MM.1S (cell line): ENCODE measurements at regions not wholly inside any gene's neighbourhood (a gene's known extent, or its start where the extent isn't known, plus 50 kb on each side); places are given as distances from the start of the nearest gene placed in this dataset.

Experiments
- DNase-seq: peaks from one replicate; pipeline ENCODE4 v3.0.0-alpha.2; 2015
- H2AFZ ChIP-seq: fragments of 300-600 bp; sonication (generic); 2 replicates; pipeline ENCODE4 v1.6.0; 2016; ENCODE audit warnings: antibody characterized with exemption, low read length
- H3F3A ChIP-seq: fragments of 300-600 bp; sonication (generic); 2 replicates; pipeline ENCODE4 v1.6.1; 2016; ENCODE audit warnings: mild to moderate bottlenecking, antibody characterized with exemption, low read length, moderate library complexity, mixed read lengths; ENCODE audit not compliant: insufficient read depth
- H3K27ac ChIP-seq: fragments of 300-600 bp; sonication (generic); 2 replicates; pipeline ENCODE4 v1.5.1; 2016; ENCODE audit warnings: mild to moderate bottlenecking, low read length
- H3K27me3 ChIP-seq: fragments of 300-600 bp; sonication (generic); replicated peaks from 2 replicates; pipeline ENCODE4 v1.6.0; 2016; ENCODE audit warnings: low read length; ENCODE audit not compliant: insufficient read depth
- H3K36me3 ChIP-seq: fragments of 300-600 bp; sonication (generic); replicated peaks from 2 replicates; pipeline ENCODE4 v1.6.1; 2016; ENCODE audit warnings: mild to moderate bottlenecking, low read length, mixed read lengths; ENCODE audit not compliant: insufficient read depth
- H3K4me1 ChIP-seq: fragments of 300-600 bp; sonication (generic); 2 replicates; pipeline ENCODE4 v1.6.1; 2016; ENCODE audit warnings: low read length, mixed read lengths
- H3K4me2 ChIP-seq: fragments of 300-600 bp; sonication (generic); 2 replicates; pipeline ENCODE4 v1.6.0; 2016; ENCODE audit warnings: low read depth, low read length
- H3K4me3 ChIP-seq: fragments of 300-600 bp; sonication (generic); 2 replicates; pipeline ENCODE4 v1.5.1; 2016; ENCODE audit warnings: low read length, mixed read lengths
- H3K79me2 ChIP-seq: fragments of 300-600 bp; sonication (generic); 2 replicates; pipeline ENCODE4 v1.6.1; 2016; ENCODE audit warnings: mixed run types, low read length, mixed read lengths
- H3K9ac ChIP-seq: fragments of 300-600 bp; sonication (generic); 2 replicates; pipeline ENCODE4 v1.6.1; 2016; ENCODE audit warnings: low read length, mixed read lengths
- H3K9me2 ChIP-seq: fragments of 300-600 bp; sonication (generic); replicated peaks from 2 replicates; pipeline ENCODE4 v1.6.1; 2016; ENCODE audit warnings: mild to moderate bottlenecking, low read length, mixed read lengths; ENCODE audit not compliant: insufficient read depth
- H3K9me3 ChIP-seq: fragments of 300-600 bp; sonication (generic); replicated peaks from 2 replicates; pipeline ENCODE4 v1.6.1; 2016; ENCODE audit warnings: mild to moderate bottlenecking, low read length, mixed read lengths; ENCODE audit not compliant: insufficient read depth
- H4K20me1 ChIP-seq: fragments of 300-600 bp; sonication (generic); 2 replicates; pipeline ENCODE4 v1.6.1; 2016; ENCODE audit warnings: mild to moderate bottlenecking, low read length, moderate library complexity, mixed read lengths; ENCODE audit not compliant: insufficient read depth
- EZH2 ChIP-seq: fragments of 300-600 bp; sonication (generic); optimal IDR thresholded peaks from 2 replicates; pipeline ENCODE3; 2017; ENCODE audit warnings: low read depth, mild to moderate bottlenecking, antibody characterized with exemption, low read length, mixed read lengths
- EZH2phosphoT487 ChIP-seq: fragments of 300-600 bp; sonication (generic); IDR thresholded peaks from 2 replicates; pipeline ENCODE4 v1.6.1; 2018; ENCODE audit warnings: antibody characterized with exemption, low read length
- TF ChIP-seq, protein P1 (sequence below): fragments of 300-600 bp; sonication (generic); IDR thresholded peaks from 2 replicates; pipeline ENCODE4 v1.5.1; 2016; ENCODE audit warnings: antibody characterized with exemption, low read length, mixed read lengths

DNA sequence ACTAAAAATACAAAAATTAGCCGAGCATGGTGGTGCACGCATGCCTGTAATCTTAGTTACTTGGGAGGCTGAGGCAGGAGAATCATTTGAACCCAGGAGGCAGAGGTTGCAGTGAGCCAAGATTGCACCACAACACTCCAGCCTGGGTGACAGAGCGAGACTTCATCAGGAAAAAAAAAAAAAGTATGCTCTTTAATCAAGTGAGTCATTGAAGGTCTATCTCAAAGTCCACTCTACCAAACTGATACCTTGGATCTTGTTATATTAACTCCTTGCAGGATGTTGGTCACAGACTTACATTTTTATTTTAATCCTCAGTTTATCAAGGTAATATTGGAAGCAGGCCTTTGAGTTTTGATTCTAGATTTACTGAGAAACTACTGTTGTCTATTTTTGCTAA lies 348.7 kb downstream of the COL12A1 start:
- Histone ChIP-seq H3K4me2 (no peak overlapping the region), H3K9ac (no peak overlapping the region)
- TF ChIP-seq, protein P1, sequence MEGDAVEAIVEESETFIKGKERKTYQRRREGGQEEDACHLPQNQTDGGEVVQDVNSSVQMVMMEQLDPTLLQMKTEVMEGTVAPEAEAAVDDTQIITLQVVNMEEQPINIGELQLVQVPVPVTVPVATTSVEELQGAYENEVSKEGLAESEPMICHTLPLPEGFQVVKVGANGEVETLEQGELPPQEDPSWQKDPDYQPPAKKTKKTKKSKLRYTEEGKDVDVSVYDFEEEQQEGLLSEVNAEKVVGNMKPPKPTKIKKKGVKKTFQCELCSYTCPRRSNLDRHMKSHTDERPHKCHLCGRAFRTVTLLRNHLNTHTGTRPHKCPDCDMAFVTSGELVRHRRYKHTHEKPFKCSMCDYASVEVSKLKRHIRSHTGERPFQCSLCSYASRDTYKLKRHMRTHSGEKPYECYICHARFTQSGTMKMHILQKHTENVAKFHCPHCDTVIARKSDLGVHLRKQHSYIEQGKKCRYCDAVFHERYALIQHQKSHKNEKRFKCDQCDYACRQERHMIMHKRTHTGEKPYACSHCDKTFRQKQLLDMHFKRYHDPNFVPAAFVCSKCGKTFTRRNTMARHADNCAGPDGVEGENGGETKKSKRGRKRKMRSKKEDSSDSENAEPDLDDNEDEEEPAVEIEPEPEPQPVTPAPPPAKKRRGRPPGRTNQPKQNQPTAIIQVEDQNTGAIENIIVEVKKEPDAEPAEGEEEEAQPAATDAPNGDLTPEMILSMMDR, result no peak
- no peak for TF ChIP-seq EZH2
- TF ChIP-seq EZH2phosphoT487, result no peak

DNA sequence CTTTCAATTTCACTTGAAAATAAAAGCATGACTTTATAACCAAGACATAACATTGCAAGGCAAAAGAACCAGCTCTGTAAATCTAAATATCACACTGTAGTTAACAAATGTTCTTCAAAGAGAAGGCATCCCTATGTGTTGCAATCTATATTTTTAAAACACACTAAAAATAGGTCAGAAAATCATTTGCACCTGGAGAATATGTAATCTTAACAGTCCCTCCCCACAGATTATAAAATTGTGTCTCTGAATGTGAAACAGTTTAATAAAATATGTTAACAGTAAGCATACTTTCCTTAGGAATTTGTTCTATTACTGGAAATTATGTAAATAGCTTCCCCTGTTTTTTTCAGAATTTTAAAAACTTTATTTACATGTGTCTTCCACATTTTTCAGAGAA lies 351.9 kb downstream of the COL12A1 start:
- H3K4me1 ChIP-seq, result no peaks in the 10 kb centered on the region
- no peaks in the 10 kb centered on the region for H3F3A ChIP-seq
- no peaks in the 10 kb centered on the region for H3K36me3 ChIP-seq
- no peak overlapping the region for H3K4me2 ChIP-seq
- no peak for TF ChIP-seq EZH2
- TF ChIP-seq, protein P1, result no peak
- no peak for TF ChIP-seq EZH2phosphoT487
- no peak overlapping the region for H3K4me3 ChIP-seq
- no peaks in the 10 kb centered on the region for H3K79me2 ChIP-seq
- no peak overlapping the region for H2AFZ ChIP-seq
- H3K27ac ChIP-seq, result no peak overlapping the region
- H3K9me2 ChIP-seq, result no peaks in the 10 kb centered on the region
- H3K9ac ChIP-seq, result no peak overlapping the region
- no peaks in the 10 kb centered on the region for H3K9me3 ChIP-seq
- no peak for DNase-seq
- H4K20me1 ChIP-seq, result no peaks in the 10 kb centered on the region
- no peaks in the 10 kb centered on the region for H3K27me3 ChIP-seq

More for the DNA sequence above, 348.7 kb downstream of the COL12A1 start:
- Histone ChIP-seq H3K4me3 (no peak overlapping the region), H3K79me2 (no peaks in the 10 kb centered on the region), H3F3A (no peaks in the 10 kb centered on the region), H3K9me3 (no peaks in the 10 kb centered on the region), H2AFZ (no peak overlapping the region), H3K4me1 (no peaks in the 10 kb centered on the region), H3K9me2 (no peaks in the 10 kb centered on the region), H3K36me3 (no peaks in the 10 kb centered on the region), H3K27me3 (no peaks in the 10 kb centered on the region), H4K20me1 (no peaks in the 10 kb centered on the region), H3K27ac (no peak overlapping the region)
- no peak for DNase-seq

DNA sequence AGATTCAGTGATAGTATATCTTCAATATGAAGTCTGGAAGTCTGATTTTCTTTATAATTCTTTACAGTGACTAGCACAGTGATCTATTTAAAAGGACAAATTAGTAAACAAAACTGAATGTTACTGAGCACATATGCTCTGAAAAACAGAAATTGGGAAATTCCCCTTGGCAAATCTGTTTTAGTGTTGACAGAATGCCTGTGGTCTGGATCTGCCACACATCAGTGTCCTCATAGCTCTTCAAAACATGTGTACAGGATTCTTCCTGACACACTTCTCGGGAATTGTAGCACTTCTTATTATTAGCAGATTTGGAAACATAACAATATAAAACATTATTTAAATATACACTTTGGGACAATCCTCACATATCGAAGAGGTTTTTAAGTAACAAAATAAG lies 354.3 kb downstream of the COL12A1 start:
- Histone ChIP-seq H3K4me3 (no peak overlapping the region), H3K36me3 (no peaks in the 10 kb centered on the region), H4K20me1 (no peaks in the 10 kb centered on the region), H3K27ac (no peak overlapping the region), H3K79me2 (no peaks in the 10 kb centered on the region), H3F3A (no peaks in the 10 kb centered on the region), H3K27me3 (no peaks in the 10 kb centered on the region), H3K4me1 (no peaks in the 10 kb centered on the region), H3K4me2 (no peak overlapping the region), H2AFZ (no peak overlapping the region), H3K9me2 (no peaks in the 10 kb centered on the region), H3K9ac (no peak overlapping the region), H3K9me3 (no peaks in the 10 kb centered on the region; the same call in 1 of the 2 replicates)
- TF ChIP-seq EZH2phosphoT487, result no peak
- no peak for TF ChIP-seq EZH2
- TF ChIP-seq, protein P1, result no peak
- no peak for DNase-seq
